Embryonic facial prominence (tissue), 1 donor: ENCODE measurements at regions not wholly inside any gene's neighbourhood (a gene's known extent, or its start where the extent isn't known, plus 50 kb on each side); places are given as distances from the start of the nearest gene placed in this dataset.

Experiments
- DNase-seq: peaks from one replicate; pipeline ENCODE4 v3.0.0-alpha.2; 2016; ENCODE audit errors: extremely low spot score

GRCh38 chr10:70939441-70940003 lies 51.2 kb upstream of the PCBD1 start:
- no peak for DNase-seq

- DNase-seq: no peak
Measured at GRCh38 chr10:70940834-70941568, 52.6 kb upstream of the PCBD1 start.

- DNase-seq: no peak
Measured at GRCh38 chr10:70942125-70942524, 53.8 kb upstream of the PCBD1 start.

GRCh38 chr10:70942725-70943124 lies 54.4 kb upstream of the PCBD1 start:
- no peak for DNase-seq

- no peak for DNase-seq
Measured at GRCh38 chr10:70943249-70943648, 54.9 kb upstream of the PCBD1 start.

- no peak for DNase-seq
Measured at GRCh38 chr10:70943841-70944466, 55.6 kb upstream of the PCBD1 start.

GRCh38 chr10:70950037-70950436 lies 61.7 kb upstream of the PCBD1 start:
- DNase-seq: no peak

GRCh38 chr10:70950801-70951200 lies 62.4 kb upstream of the PCBD1 start:
- no peak for DNase-seq

- no peak for DNase-seq
Measured at GRCh38 chr10:70952401-70952800, 64.0 kb upstream of the PCBD1 start.

- no peak for DNase-seq
Measured at GRCh38 chr10:70952921-70953320, 64.6 kb upstream of the PCBD1 start.

- DNase-seq: no peak
Measured at GRCh38 chr10:70954381-70955176, 66.2 kb upstream of the PCBD1 start.

GRCh38 chr10:70956029-70956759 lies 67.8 kb upstream of the PCBD1 start:
- DNase-seq: no peak

GRCh38 chr10:70958396-70958795 lies 70.0 kb upstream of the PCBD1 start:
- no peak for DNase-seq

- no peak for DNase-seq
Measured at GRCh38 chr10:70960316-70960715, 72.0 kb upstream of the PCBD1 start.

- no peak for DNase-seq
Measured at GRCh38 chr10:70960783-70961570, 72.6 kb upstream of the PCBD1 start.

- DNase-seq: no peak
Measured at GRCh38 chr10:70962686-70963085, 74.3 kb upstream of the PCBD1 start.

GRCh38 chr10:70963271-70963670 lies 74.9 kb upstream of the PCBD1 start:
- DNase-seq: no peak

GRCh38 chr10:70964245-70964644 lies 75.9 kb upstream of the PCBD1 start:
- no peak for DNase-seq

- no peak for DNase-seq
Measured at GRCh38 chr10:70964881-70965280, 76.5 kb upstream of the PCBD1 start.

GRCh38 chr10:70965566-70965965 lies 77.2 kb upstream of the PCBD1 start:
- no peak for DNase-seq
